ENCODE measurements at regions not wholly inside any gene's neighbourhood (a gene's known extent, or its start where the extent isn't known, plus 50 kb on each side); places are given as distances from the start of the nearest gene placed in this dataset.

DNA sequence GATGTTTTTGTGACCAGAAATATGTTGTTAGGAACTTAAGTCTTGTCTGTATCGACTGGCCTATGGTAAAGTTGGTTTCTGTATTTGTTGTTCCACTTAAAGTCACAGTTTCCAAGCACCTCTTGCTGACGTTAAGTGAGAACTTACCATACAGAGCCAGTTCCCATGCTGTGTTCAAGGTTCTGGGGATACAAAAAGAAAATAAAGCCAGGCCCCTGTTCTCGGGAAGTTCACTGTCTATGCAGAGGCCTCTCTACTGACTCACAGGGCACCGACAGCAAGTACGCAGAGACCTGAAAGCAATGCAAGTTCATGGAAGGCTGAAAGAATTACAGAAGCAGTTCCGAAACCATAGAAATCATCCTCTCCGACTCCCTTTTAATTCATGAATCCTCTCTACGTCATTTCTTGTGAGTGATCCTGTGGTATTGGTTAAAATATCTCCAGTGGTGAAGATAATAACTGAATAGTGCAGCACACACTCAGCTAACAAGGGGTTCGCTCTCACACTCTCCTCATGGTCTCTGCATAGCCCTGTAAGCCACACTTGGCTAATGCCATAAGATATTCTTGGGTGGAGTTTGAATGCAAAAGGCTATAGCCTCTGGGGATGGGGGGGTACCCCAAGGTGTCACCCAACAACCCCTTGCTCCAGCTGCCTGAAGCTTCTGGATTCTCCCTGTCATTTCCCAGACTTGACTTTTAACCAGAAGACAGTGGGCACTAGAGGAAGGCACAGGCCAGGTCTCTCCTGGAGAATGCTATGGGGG, 91.2 kb upstream of the EXOC2 start:
- Histone ChIP-seq H3K4me3 (ENCODE audit: low read depth, low read length) (no peak overlapping the region), H3K9me3 (ENCODE audit: control insufficient read depth, insufficient read depth, low read depth, low read length) (no peaks in the 10 kb centered on the region), H3K36me3 (ENCODE audit: control insufficient read depth in 2 of 2, insufficient read depth in 1 of 2, low read length in 2 of 2) (no peaks in the 10 kb centered on the region), H3K27ac (ENCODE audit: extremely low read depth, low read depth, low read length) (no peak overlapping the region), H3K4me1 (ENCODE audit: control insufficient read depth, insufficient read depth, low read length) (peaks cover 3% of the 10 kb centered on the region; the same call in 1 of the 2 replicates)
- ChIA-PET POLR2A (no interaction called here), CTCF (interaction anchor here (0.5 to 1.8 kb wide), 4 partner anchors 8 to 641 kb away, joined by 3 to 8 read pairs (median 4); no protein-coding TSS in a partner anchor)
- TF ChIP-seq ZNF211 (tag by site-specific recombination; IDR thresholded peaks at IDR 0.05; ENCODE audit: low read depth) = no peak
- TF ChIP-seq WT1 (tag by site-specific recombination; IDR thresholded peaks at IDR 0.05) = no peak
- no peak for TF ChIP-seq ZNF561 (tag by site-specific recombination; IDR thresholded peaks at IDR 0.05; ENCODE audit: borderline replicate concordance)
- TF ChIP-seq, protein P1, sequence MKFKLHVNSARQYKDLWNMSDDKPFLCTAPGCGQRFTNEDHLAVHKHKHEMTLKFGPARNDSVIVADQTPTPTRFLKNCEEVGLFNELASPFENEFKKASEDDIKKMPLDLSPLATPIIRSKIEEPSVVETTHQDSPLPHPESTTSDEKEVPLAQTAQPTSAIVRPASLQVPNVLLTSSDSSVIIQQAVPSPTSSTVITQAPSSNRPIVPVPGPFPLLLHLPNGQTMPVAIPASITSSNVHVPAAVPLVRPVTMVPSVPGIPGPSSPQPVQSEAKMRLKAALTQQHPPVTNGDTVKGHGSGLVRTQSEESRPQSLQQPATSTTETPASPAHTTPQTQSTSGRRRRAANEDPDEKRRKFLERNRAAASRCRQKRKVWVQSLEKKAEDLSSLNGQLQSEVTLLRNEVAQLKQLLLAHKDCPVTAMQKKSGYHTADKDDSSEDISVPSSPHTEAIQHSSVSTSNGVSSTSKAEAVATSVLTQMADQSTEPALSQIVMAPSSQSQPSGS (tag by site-specific recombination; IDR thresholded peaks at IDR 0.05; ENCODE audit: low read depth) = peak; percentile 46; the same call in 1 of the 2 replicates

GRCh38 chr6:782141-782540, 89.2 kb upstream of the EXOC2 start:
- ChIA-PET POLR2A (no interaction called here), CTCF (interaction anchor here (0.5 to 1.3 kb wide), 4 partner anchors 15 to 1428 kb away, joined by 3 to 6 read pairs (median 4); no protein-coding TSS in a partner anchor)
- Histone ChIP-seq H3K4me1 (ENCODE audit: control insufficient read depth, insufficient read depth, low read length) (peaks cover 3% of the 10 kb centered on the region; the same call in 1 of the 2 replicates), H3K9me3 (ENCODE audit: control insufficient read depth, insufficient read depth, low read depth, low read length) (no peaks in the 10 kb centered on the region), H3K36me3 (ENCODE audit: control insufficient read depth in 2 of 2, insufficient read depth in 1 of 2, low read length in 2 of 2) (no peaks in the 10 kb centered on the region), H3K27ac (ENCODE audit: extremely low read depth, low read depth, low read length) (no peak overlapping the region), H3K4me3 (ENCODE audit: low read depth, low read length) (no peak overlapping the region)
- TF ChIP-seq ZNF792 (tag by site-specific recombination; IDR thresholded peaks at IDR 0.05) (no peak), ZNF146 (tag by site-specific recombination; IDR thresholded peaks at IDR 0.05) (no peak), ZNF830 (tag by site-specific recombination; IDR thresholded peaks at IDR 0.05; ENCODE audit: low read depth) (no peak), ZNF24 (tag by site-specific recombination; IDR thresholded peaks at IDR 0.05) (no peak), ZNF416 (tag by site-specific recombination; IDR thresholded peaks at IDR 0.05) (no peak), WT1 (tag by site-specific recombination; IDR thresholded peaks at IDR 0.05) (no peak), ZNF274 (IDR thresholded peaks at IDR 0.05; ENCODE audit: low read length) (no peak), ZNF274 (tag by site-specific recombination; IDR thresholded peaks at IDR 0.05; ENCODE audit: borderline replicate concordance) (no peak), ZNF596 (tag by site-specific recombination; IDR thresholded peaks at IDR 0.05) (no peak), ZNF521 (tag by site-specific recombination; IDR thresholded peaks at IDR 0.05) (no peak), ZNF585B (tag by site-specific recombination; IDR thresholded peaks at IDR 0.05) (no peak), ZNF48 (tag by site-specific recombination; IDR thresholded peaks at IDR 0.05) (no peak), ELK4 (IDR thresholded peaks at IDR 0.05; ENCODE audit: borderline replicate concordance, low read depth, low read length) (no peak), ZNF629 (tag by site-specific recombination; IDR thresholded peaks at IDR 0.05) (no peak), ZNF184 (tag by site-specific recombination; IDR thresholded peaks at IDR 0.05) (no peak), OVOL3 (tag by site-specific recombination; IDR thresholded peaks at IDR 0.05) (no peak), PBX3 (CRISPR knock-in tag; IDR thresholded peaks at IDR 0.05) (no peak), ZNF837 (tag by site-specific recombination; IDR thresholded peaks at IDR 0.05) (no peak), ZNF558 (tag by site-specific recombination; IDR thresholded peaks at IDR 0.05) (no peak)
- TF ChIP-seq, protein P2, sequence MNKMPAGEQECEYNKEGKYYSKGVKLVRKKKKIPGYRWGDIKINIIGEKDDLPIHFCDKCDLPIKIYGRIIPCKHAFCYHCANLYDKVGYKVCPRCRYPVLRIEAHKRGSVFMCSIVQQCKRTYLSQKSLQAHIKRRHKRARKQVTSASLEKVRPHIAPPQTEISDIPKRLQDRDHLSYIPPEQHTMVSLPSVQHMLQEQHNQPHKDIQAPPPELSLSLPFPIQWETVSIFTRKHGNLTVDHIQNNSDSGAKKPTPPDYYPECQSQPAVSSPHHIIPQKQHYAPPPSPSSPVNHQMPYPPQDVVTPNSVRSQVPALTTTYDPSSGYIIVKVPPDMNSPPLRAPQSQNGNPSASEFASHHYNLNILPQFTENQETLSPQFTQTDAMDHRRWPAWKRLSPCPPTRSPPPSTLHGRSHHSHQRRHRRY (tag by site-specific recombination; IDR thresholded peaks at IDR 0.05) = no peak
- TF ChIP-seq, protein P3, sequence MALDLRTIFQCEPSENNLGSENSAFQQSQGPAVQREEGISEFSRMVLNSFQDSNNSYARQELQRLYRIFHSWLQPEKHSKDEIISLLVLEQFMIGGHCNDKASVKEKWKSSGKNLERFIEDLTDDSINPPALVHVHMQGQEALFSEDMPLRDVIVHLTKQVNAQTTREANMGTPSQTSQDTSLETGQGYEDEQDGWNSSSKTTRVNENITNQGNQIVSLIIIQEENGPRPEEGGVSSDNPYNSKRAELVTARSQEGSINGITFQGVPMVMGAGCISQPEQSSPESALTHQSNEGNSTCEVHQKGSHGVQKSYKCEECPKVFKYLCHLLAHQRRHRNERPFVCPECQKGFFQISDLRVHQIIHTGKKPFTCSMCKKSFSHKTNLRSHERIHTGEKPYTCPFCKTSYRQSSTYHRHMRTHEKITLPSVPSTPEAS (tag by site-specific recombination; IDR thresholded peaks at IDR 0.05) = no peak
